HG03196 (cell line): ENCODE measurements at regions not wholly inside any gene's neighbourhood (a gene's known extent, or its start where the extent isn't known, plus 50 kb on each side); places are given as distances from the start of the nearest gene placed in this dataset.

Experiments
- ATAC-seq: cut with Tn5 transposase; IDR thresholded peaks from one replicate; pipeline ENCODE4 v1.9.1; 2021; ENCODE audit not compliant: unreplicated experiment

GRCh38 chr16:18059577-18059976, 277.0 kb downstream of the NPIPA8 start:
- ATAC-seq = no peak

GRCh38 chr16:18059089-18059488, 277.4 kb downstream of the NPIPA8 start:
- ATAC-seq = no peak

DNA sequence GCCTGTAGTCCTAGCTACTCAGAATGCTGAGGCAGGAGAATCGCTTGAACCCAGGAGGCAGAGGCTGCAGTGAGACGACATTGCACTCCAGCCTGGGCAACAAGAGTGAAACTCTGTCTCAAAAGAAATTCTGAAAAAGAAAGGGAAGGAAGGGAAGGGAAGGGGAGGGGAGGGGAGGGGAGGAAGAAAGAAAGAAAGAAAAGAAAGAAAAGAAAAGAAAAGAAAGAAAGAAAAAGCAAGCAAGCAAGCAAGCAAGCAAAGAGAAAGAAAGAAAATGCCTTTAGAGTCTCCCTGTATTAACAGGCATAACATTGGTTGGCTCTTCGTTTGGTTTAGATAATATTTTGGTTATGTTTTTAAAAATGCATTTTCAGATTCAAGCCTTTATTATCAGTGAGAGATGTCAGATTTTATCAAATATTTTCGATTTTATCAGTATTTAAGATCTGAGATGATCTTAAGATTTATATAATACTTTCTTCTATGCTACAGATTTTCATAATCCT, 281.1 kb downstream of the NPIPA8 start:
- no peak for ATAC-seq

- no peak for ATAC-seq
Measured at GRCh38 chr16:18050777-18051176, 285.8 kb downstream of the NPIPA8 start.

DNA sequence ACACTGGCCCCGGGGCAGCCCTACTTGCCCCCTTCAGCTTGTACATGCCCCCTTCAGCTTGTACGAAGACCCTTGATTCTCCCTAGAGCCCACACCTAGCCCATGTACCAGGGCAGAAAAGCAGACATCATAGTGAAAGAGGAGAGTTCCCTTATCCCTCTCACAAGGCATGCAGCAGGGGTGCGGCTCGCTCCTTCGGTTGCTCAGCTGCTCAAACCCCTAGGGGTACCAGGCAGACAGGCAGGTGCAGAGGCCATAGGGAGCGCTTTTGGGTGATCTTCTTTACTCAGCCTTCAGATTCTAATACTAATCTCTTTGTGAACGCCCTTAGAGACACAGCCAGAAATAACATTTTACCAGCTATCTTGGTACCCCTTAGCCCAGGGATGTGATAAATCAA, 286.3 kb downstream of the NPIPA8 start:
- ATAC-seq = no peak

GRCh38 chr16:18049547-18050133, 286.9 kb downstream of the NPIPA8 start:
- ATAC-seq = no peak

- ATAC-seq = no peak
Measured at GRCh38 chr16:18048853-18049546, 287.5 kb downstream of the NPIPA8 start.

DNA sequence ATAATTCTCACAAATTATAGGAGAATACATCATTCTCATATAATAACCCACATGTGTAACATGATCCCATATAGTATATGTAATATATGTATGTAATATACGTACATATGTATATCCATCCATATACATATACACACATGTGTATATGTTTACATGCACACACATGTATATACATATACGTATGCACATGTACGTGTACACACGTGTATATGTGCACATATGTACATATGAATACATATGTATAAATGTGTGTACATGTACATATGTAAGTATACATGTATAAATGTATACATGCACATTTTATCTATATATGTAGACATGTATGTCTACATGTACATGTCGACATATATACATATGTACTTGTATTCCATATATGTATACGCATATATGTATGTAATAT, 288.8 kb downstream of the NPIPA8 start:
- no peak for ATAC-seq

- ATAC-seq = no peak
Measured at GRCh38 chr16:18045356-18045755, 291.2 kb downstream of the NPIPA8 start.

GRCh38 chr16:18041864-18042834, 294.4 kb downstream of the NPIPA8 start:
- ATAC-seq = no peak

GRCh38 chr16:18039931-18040330, 296.6 kb downstream of the NPIPA8 start:
- no peak for ATAC-seq

GRCh38 chr16:18037051-18037450, 299.5 kb downstream of the NPIPA8 start:
- no peak for ATAC-seq

- no peak for ATAC-seq
Measured at GRCh38 chr16:18024611-18025010, 311.9 kb downstream of the NPIPA8 start.

GRCh38 chr16:18018376-18018775, 318.2 kb downstream of the NPIPA8 start:
- no peak for ATAC-seq

GRCh38 chr16:18013863-18014262, 322.7 kb downstream of the NPIPA8 start:
- no peak for ATAC-seq

DNA sequence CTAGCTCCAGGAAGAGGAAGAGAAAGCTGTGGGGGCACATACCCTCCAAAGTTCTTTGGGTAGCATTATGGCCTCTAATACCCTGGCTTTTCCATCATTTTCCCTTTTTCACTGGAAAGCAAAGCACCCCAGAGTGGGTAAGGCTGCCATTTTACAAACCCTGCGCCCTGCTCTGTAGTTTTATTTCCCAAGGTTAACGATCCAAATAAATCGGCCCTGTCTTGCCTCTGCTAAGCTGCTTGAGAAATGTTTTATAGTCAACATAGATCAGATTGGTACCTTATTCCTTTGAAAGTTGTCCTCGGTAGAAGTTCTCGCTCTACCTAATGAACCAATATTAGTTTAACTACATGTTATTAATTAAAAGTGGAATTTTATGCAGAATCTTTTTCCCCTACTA, 328.2 kb downstream of the NPIPA8 start:
- no peak for ATAC-seq

DNA sequence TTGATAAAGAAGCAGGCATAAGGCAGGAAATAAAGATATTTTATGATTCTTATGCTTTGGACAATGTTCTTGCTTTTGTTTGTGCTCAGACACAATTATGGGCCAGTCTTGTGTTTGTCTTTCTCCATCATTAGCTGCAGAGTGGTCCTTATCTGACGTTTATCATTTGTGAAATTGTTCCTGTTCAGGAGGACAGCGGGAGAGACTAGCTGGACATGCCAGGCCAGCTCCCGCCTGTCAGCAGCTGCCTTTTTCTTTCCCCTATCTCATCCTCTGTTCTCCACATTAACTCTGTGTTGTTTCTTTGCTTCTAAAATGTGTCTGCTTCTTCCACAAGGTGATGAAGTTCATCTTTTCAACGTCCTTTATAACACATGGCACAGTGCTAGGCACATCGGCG, 333.5 kb downstream of the NPIPA8 start:
- ATAC-seq = no peak

- no peak for ATAC-seq
Measured at GRCh38 chr16:17998996-17999395, 337.5 kb downstream of the NPIPA8 start.

DNA sequence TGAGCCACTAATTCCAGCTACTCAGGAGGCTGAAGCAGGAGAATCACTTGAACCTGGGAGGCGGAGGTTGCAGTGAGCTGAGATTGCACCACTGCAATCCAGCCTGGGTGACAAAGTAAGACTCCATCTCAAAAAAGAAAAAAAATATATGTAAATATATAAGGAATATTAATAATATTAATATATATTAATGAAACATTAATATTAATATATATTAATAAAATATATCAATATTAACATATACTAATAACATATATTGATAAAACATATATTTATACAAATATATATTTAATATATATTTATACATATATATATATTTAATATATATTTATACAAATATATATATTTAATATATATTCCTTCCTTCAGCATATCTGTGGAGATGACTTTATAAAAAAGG, 338.0 kb downstream of the NPIPA8 start:
- no peak for ATAC-seq

GRCh38 chr16:17994027-17994426, 342.5 kb downstream of the NPIPA8 start:
- no peak for ATAC-seq

DNA sequence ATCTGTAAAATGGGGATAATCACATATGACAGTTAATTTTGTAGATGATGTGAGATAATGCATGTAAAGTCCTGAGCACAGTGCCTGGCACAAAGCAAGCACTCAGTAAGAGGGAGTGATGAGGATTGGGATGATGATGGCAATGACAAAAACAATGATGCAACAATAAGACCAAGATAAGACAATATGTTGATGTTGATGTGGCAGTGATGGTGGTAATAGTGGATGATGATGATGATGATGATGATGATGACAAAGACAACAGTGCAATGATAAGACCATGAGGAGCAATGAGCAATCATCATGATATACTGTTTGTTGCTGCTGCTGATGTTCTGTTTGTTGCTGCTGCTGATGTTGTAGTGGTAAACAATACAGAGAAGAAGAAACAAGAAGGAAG, 344.1 kb downstream of the NPIPA8 start:
- ATAC-seq = no peak

GRCh38 chr16:17989255-17989654, 347.3 kb downstream of the NPIPA8 start:
- no peak for ATAC-seq
